Right renal pelvis (tissue), 4 donors: ENCODE measurements at regions not wholly inside any gene's neighbourhood (a gene's known extent, or its start where the extent isn't known, plus 50 kb on each side); places are given as distances from the start of the nearest gene placed in this dataset.
"Not testable (repeated sequence)": the region's sequence is repeated elsewhere in the genome, so short reads cannot be mapped to it uniquely, and the experiment has no call there.

Source experiments
- DNase-seq, 4 donors: peaks; one replicate each; pipeline ENCODE4 v3.0.0-alpha.2; 2013; ENCODE audit warnings: low read depth in 4 of 4, low spot score in 3 of 4, missing footprints in 1 of 4

GRCh38 chr7:3159039-3159438, 115.4 kb upstream of the CARD11 start:
- DNase-seq: no peak

DNA sequence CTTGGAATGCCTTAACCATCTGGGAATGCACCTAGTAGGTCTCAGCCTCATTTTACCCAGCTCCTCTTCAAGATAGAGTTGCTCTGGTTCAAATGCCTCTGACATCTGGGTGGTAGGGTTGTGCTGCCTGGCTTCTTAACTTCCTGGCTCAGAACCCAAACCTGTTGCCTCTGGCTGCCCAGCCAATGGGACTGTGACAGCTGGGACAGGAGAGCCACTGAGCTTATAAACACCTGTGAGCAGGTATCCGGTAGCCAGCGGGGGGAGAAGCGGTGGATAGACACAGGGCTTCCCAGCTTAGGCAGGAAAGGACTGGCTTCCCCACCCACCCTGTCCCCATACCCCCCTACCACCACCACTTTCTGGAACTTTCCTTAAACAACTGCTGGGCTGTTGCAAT, 115.8 kb upstream of the CARD11 start:
- DNase-seq: no peak

DNA sequence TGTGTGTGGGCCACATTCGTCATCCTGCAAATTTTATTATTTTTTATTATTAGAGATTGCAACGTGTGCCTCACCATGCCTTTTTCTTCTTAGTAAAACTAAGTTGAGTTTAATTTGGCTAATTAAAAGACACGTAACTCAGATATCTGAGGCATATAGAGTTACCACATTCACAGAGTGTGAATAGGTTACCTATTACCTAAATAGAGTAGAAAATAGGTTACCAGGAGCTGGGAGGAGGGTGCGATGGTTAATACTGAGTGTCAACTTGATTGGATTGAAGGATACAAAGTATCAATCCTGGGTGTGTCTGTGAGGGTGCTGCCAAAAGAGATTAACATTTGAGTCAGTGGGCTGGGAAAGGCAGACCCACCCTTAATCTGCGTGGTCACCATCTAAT, 116.3 kb upstream of the CARD11 start:
- not testable (repeated sequence) for DNase-seq

GRCh38 chr7:3162289-3162688, 118.6 kb upstream of the CARD11 start:
- no peak for DNase-seq

GRCh38 chr7:3162798-3163197, 119.1 kb upstream of the CARD11 start:
- not testable (repeated sequence) for DNase-seq

GRCh38 chr7:3164380-3164792, 120.7 kb upstream of the CARD11 start:
- no peak for DNase-seq

GRCh38 chr7:3165681-3166580, 122.3 kb upstream of the CARD11 start:
- no peak for DNase-seq

DNA sequence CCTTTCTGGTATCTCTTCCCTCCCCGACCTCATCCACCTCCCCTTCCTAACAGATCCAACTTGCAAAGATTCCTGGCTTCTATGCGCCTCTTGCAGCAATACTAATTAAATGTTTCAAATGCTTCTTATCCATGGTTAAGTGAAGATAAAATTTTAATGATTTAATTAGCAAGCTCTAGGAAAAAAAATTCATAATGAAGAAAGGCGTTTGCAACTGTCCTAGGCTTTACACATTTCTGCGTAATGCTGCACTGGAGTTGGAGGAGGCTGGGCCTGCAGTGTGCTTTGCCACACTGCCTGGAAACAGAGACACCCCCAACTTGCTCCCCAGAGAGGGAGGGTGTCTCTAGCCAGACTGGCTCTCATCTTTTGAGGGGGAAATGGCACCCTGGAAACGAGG, 123.9 kb upstream of the CARD11 start:
- no peak for DNase-seq

DNA sequence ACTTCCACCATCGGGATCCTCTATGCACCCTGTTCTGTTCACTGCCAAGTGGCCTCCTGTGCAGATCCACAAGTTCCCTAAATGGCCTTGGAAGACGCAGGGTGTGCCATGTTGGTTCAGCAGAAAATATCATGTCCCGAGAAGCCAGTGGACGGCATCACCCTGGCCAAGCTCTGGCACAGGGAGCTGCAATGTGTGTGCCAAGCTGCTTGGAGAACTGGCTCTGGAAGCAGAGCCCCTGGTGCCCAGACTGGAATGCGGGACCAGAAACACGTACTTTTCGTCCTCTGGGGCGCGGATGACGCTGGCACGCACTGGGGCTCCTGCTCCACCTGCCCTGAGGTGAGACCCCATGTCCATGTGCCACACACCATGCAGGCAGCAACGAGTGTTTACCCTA, 124.7 kb upstream of the CARD11 start:
- DNase-seq: no peak

GRCh38 chr7:3168869-3169268, 125.2 kb upstream of the CARD11 start:
- DNase-seq: no peak

- DNase-seq: no peak
Measured at GRCh38 chr7:3172768-3173280, 128.2 kb upstream of the SDK1 start.

DNA sequence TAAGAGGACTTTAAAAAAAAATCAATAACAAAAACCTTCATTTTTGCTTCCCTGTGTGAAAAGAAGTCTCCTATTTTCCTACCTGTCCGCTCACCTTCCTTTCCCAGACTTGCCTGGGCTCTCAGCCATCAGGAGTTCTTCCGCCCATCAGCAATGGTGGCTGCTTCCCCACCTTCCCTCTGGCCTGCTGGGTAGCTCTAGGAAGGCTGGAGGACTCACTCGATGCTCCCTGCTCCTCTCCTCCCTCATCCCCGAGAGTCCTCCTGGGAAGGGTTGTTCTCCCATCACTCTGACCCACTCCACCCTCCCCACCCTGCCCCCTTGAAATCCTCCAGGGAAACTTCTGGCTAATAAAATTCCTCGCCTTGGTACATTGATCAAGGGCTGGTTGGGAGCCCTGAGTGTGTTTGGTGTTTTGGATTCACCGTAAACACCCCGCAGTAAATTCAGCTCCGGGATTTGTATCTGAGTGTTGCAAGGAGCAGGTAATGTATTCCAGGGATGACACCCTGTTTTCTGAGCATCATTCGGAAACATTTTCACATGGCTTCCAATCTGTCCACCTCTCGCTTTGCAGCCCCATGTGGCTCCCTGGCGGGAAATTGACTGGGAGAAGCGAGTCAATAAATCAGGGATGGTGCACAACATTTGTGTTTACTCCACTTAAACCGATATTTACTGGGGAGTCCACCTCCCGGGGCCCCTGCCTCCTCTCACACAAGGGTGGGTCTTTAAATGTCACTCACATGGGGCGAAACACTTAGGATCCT, 126.4 kb upstream of the SDK1 start:
- DNase-seq: no peak

GRCh38 chr7:3175285-3175902, 125.7 kb upstream of the SDK1 start:
- no peak for DNase-seq

DNA sequence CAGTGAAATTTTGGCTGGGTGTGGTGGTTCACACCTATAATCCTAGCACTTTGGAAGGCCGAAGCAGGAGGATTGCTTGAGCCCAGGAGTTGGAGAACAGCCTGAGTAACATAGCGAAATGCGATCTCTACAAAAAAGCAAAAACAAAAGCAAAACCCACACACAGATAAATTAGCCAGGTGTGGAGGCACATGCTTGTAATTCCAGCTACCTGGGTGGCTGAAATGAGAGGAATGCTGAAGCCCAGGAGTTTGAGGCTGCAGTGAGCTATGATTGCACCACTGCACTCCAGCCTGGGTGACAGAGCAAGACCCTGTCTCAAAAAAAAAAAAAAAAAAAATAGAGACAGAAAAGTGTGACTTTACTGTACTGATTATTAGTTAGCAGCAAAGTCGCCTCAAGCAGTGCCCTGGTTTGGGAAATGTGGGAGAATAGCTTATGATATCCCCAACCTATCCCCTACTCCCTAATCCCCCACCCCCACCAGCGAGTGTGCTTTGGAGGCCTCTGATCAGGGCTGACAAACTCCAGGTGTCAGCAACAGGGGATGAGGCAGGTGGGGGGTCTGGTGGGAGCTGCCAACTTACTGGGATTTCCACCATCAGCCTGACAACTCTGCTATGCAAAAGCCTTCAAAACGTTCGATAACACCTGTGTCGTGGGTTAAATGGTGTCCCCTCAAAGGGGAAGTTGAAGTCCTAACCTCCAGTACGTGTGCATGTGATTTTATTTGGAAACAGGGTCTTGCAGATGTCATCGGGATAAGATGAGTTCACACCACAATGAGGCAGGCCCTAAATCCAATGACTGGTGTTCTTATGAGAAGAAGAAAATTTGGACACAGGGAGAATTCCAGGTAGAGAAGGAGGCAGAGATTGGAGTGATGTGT, 124.7 kb upstream of the SDK1 start:
- no peak for DNase-seq

GRCh38 chr7:3177271-3177670, 123.8 kb upstream of the SDK1 start:
- DNase-seq: no peak

GRCh38 chr7:3179456-3179855, 121.6 kb upstream of the SDK1 start:
- no peak for DNase-seq

- DNase-seq: no peak
Measured at GRCh38 chr7:3180604-3181003, 120.4 kb upstream of the SDK1 start.

DNA sequence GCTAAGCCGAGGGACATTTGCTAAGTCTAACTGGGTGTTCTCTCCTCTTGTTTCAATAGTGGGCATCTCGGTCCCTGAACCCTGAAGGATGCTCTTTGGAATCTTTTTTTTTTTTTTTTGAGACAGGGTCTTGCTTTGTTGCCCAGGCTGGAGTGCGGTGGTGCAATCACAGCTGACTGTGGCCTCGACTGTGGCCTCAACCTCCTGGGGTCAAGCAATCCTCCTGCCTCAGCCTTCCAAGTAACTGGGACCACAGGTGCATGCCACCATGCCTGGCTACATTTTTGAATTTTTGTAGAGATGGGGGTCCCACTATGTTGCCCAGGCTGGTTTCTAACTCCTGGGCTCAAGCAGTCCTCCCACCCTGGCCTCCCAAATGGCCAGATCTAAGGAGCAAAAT, 119.0 kb upstream of the SDK1 start:
- DNase-seq: not testable (repeated sequence)

- no peak for DNase-seq
Measured at GRCh38 chr7:3187444-3188040, 113.5 kb upstream of the SDK1 start.

GRCh38 chr7:3188946-3189345, 112.1 kb upstream of the SDK1 start:
- DNase-seq: no peak
